ENCODE measurements at regions not wholly inside any gene's neighbourhood (a gene's known extent, or its start where the extent isn't known, plus 50 kb on each side); places are given as distances from the start of the nearest gene placed in this dataset.

GRCh38 chr9:26231391-26231790 is 553.1 kb upstream of the TUSC1 start (continued):
- TF ChIP-seq ZNF532 (CRISPR knock-in tag; IDR thresholded peaks at IDR 0.05; ENCODE audit: borderline replicate concordance), result no peak
- TF ChIP-seq MXD4 (CRISPR knock-in tag; IDR thresholded peaks at IDR 0.05; ENCODE audit: borderline replicate concordance), result no peak
- no peak for TF ChIP-seq ZNF671 (CRISPR knock-in tag; IDR thresholded peaks at IDR 0.05)
- TF ChIP-seq ZSCAN18 (CRISPR knock-in tag; IDR thresholded peaks at IDR 0.05), result no peak
- no peak for TF ChIP-seq ZNF317 (CRISPR knock-in tag; IDR thresholded peaks at IDR 0.05; ENCODE audit: borderline replicate concordance, low read depth)
- TF ChIP-seq ZNF416 (CRISPR knock-in tag; IDR thresholded peaks at IDR 0.05), result no peak

GRCh38 chr9:26229324-26230054 is 551.2 kb upstream of the TUSC1 start:
- TF ChIP-seq SMAD3 (CRISPR knock-in tag; IDR thresholded peaks at IDR 0.05; ENCODE audit: borderline replicate concordance) (no peak), KAT7 (CRISPR knock-in tag; IDR thresholded peaks at IDR 0.05; ENCODE audit: borderline replicate concordance) (no peak), ZNF232 (CRISPR knock-in tag; IDR thresholded peaks at IDR 0.05) (no peak), OVOL2 (CRISPR knock-in tag; IDR thresholded peaks at IDR 0.05; ENCODE audit: borderline replicate concordance) (no peak), STAT6 (CRISPR knock-in tag; conservative IDR thresholded peaks at IDR 0.05; ENCODE audit: low read depth) (no peak), USF2 (CRISPR knock-in tag; IDR thresholded peaks at IDR 0.05) (no peak), PRRX2 (CRISPR knock-in tag; IDR thresholded peaks at IDR 0.05) (no peak)
- Mint-ChIP-seq H3K36me3 (no peaks in the 10 kb centered on the region), H3K4me1 (peaks cover 6% of the 10 kb centered on the region), H3K27me3 (ENCODE audit: low read depth) (no peaks in the 10 kb centered on the region), H3K4me3 (no peak overlapping the region), H3K27ac (no peak overlapping the region), H3K9me3 (no peaks in the 10 kb centered on the region)
- POLR2A ChIA-PET, result no interaction called here
- DNase-seq (ENCODE audit: low spot score), result no peak
- no peak for ATAC-seq
- CTCF ChIA-PET, result no interaction called here

GRCh38 chr9:26228273-26228672 is 550.0 kb upstream of the TUSC1 start:
- no peak for TF ChIP-seq ZNF317 (CRISPR knock-in tag; IDR thresholded peaks at IDR 0.05; ENCODE audit: borderline replicate concordance, low read depth)
- TF ChIP-seq PRRX2 (CRISPR knock-in tag; IDR thresholded peaks at IDR 0.05), result no peak
- no peak for TF ChIP-seq ZNF512 (CRISPR knock-in tag; IDR thresholded peaks at IDR 0.05; ENCODE audit: borderline replicate concordance)
- no peak for TF ChIP-seq ZNF671 (CRISPR knock-in tag; IDR thresholded peaks at IDR 0.05)
- TF ChIP-seq ZNF121 (CRISPR knock-in tag; IDR thresholded peaks at IDR 0.05), result no peak
- TF ChIP-seq RORB (CRISPR knock-in tag; IDR thresholded peaks at IDR 0.05), result no peak
- DNase-seq (ENCODE audit: low spot score), result no peak
- no peak for ATAC-seq
- POLR2A ChIA-PET, result no interaction called here
- no peak overlapping the region for H3K27ac Mint-ChIP-seq
- H3K9me3 Mint-ChIP-seq, result no peaks in the 10 kb centered on the region
- CTCF ChIA-PET, result no interaction called here
- no peaks in the 10 kb centered on the region for H3K27me3 Mint-ChIP-seq (ENCODE audit: low read depth)
- peaks cover 6% of the 10 kb centered on the region for H3K4me1 Mint-ChIP-seq
- no peak overlapping the region for H3K4me3 Mint-ChIP-seq
- no peaks in the 10 kb centered on the region for H3K36me3 Mint-ChIP-seq
